HepG2 (cell line): ENCODE measurements at regions not wholly inside any gene's neighbourhood (a gene's known extent, or its start where the extent isn't known, plus 50 kb on each side); places are given as distances from the start of the nearest gene placed in this dataset.
"Not testable (repeated sequence)": the region's sequence is repeated elsewhere in the genome, so short reads cannot be mapped to it uniquely, and the experiment has no call there.

ENCODE experiments used
- ATAC-seq: fragments of 200-7000 bp; cut with Tn5 transposase; 3 replicates; pipeline ENCODE4 v1.9.1; 2020; ENCODE audit warnings: mild to moderate bottlenecking, moderate library complexity
- BruUV-seq: library from RNA; stranded (reverse); fragments of 400-500 nt; replicated peaks from 2 replicates; lab custom pipeline; 2021; lab: Mats Ljungman, UMichigan
- CTCF ChIA-PET: fragments of 300-600 bp; formaldehyde crosslinking; extraction: SDS; loops from one replicate; lab custom pipeline; 2021; ENCODE audit warnings: low total read pairs, inconsistent platforms, low intra/inter-chr PET ratio; lab: Yijun Ruan, JAX
- POLR2A ChIA-PET: fragments of 350-600 bp; sonication (Branson Sonifier 250); formaldehyde crosslinking; loops from one replicate; lab custom pipeline; 2020; ENCODE audit warnings: antibody characterized with exemption, inconsistent platforms; lab: Yijun Ruan, JAX
- DNase-seq: peaks from one replicate; pipeline ENCODE4 v3.0.0-alpha.2; 2015; ENCODE audit warnings: low spot score
- FAIRE-seq: peaks from 3 replicates; lab custom pipeline; 2011; peaks lifted over from hg19 to GRCh38; lab: Jason Lieb, UNC
- H2AFZ ChIP-seq: one replicate; pipeline ENCODE4 v1.6.1; 2011; ENCODE audit warnings: low read length, inconsistent platforms
- H3K27ac ChIP-seq: fragments of 300-600 bp; 3 replicates; pipeline ENCODE4 v1.8.0; 2011; ENCODE audit warnings: mixed run types, mild to moderate bottlenecking, mixed read lengths, low read length, inconsistent platforms; ENCODE audit not compliant: insufficient read depth; ENCODE audit errors: extremely low read length
- H3K27me3 ChIP-seq, 2 experiments: fragments of 200-600 bp in 1 of 2; 2 replicates in 1 of 2; 3 replicates in 1 of 2; pipeline versions ENCODE4 v1.6.0 to v1.8.0; 2011; ENCODE audit warnings: low read length in 2 of 2, mild to moderate bottlenecking in 2 of 2, moderate library complexity in 2 of 2, inconsistent platforms in 1 of 2; ENCODE audit not compliant: insufficient read depth in 2 of 2, control insufficient read depth in 1 of 2
- H3K36me3 ChIP-seq, 2 experiments: fragments of 200-600 bp in 1 of 2; replicated peaks in 1 of 2; 2 replicates in 1 of 2; 3 replicates in 1 of 2; pipeline versions ENCODE4 v1.5.1 to v1.8.0; 2011; ENCODE audit warnings: low read length in 2 of 2, inconsistent platforms in 1 of 2; ENCODE audit not compliant: insufficient read depth in 2 of 2, control insufficient read depth in 1 of 2
- H3K4me1 ChIP-seq: 2 replicates; pipeline ENCODE4 v1.5.1; 2012; ENCODE audit warnings: low read length, inconsistent platforms; ENCODE audit not compliant: insufficient read depth
- H3K4me2 ChIP-seq: 2 replicates; pipeline ENCODE4 v1.6.0; 2011; ENCODE audit warnings: low read depth, low read length, inconsistent platforms
- H3K4me3 ChIP-seq, 3 experiments: fragments of 200-600 bp in 1 of 3; sonication (generic), shearing (Covaris generic) in 1 of 3; replicated peaks in 1 of 3; 2 replicates each; pipeline ENCODE4 v1.5.1; 2011 to 2016; ENCODE audit warnings: low read length in 3 of 3, inconsistent platforms in 2 of 3, low read depth in 2 of 3, mild to moderate bottlenecking in 2 of 3, control low read depth in 1 of 3, mixed read lengths in 1 of 3; ENCODE audit not compliant: insufficient read depth in 1 of 3
- H3K79me2 ChIP-seq: one replicate; pipeline ENCODE4 v1.6.1; 2011; ENCODE audit warnings: low read length, inconsistent platforms; ENCODE audit not compliant: insufficient read depth
- H3K9ac ChIP-seq: 2 replicates; pipeline ENCODE4 v1.6.0; 2011; ENCODE audit warnings: mild to moderate bottlenecking, low read depth, low read length, inconsistent platforms; ENCODE audit not compliant: insufficient read depth
- H3K9me3 ChIP-seq: 2 replicates; pipeline ENCODE4 v1.5.1; 2012; ENCODE audit warnings: mild to moderate bottlenecking, low read length
- H4K20me1 ChIP-seq: 2 replicates; pipeline ENCODE4 v1.6.0; 2011; ENCODE audit warnings: inconsistent platforms, mild to moderate bottlenecking, low read length, moderate library complexity; ENCODE audit not compliant: insufficient read depth
- EP300 ChIP-seq, 3 experiments: sonication (generic) in 1 of 3; formaldehyde crosslinking in 1 of 3; IDR thresholded peaks; 2 replicates each; pipeline versions ENCODE4 v1.5.1 to v1.6.1; 2011 to 2020; ENCODE audit warnings: low read depth in 2 of 3, low read length in 2 of 3, borderline replicate concordance in 1 of 3, improper control_type of control experiment in 1 of 3, mild to moderate bottlenecking in 1 of 3, missing genetic modification reagents in 1 of 3, moderate library complexity in 1 of 3
- NR2F6 ChIP-seq, 2 experiments: IDR thresholded peaks; 2 replicates each; pipeline ENCODE4 v1.6.1; 2016; ENCODE audit warnings: antibody characterized with exemption in 1 of 2, mild to moderate bottlenecking in 1 of 2
- SAP130 ChIP-seq: IDR thresholded peaks from 2 replicates; pipeline ENCODE4 v1.6.1; 2016; ENCODE audit warnings: low read depth
- SOX6 ChIP-seq, 2 experiments: fragments of 450-650 bp in 1 of 2; sonication (generic) in 1 of 2; formaldehyde crosslinking in 1 of 2; IDR thresholded peaks; 2 replicates each; pipeline versions ENCODE4 v1.4.0 to v1.6.1; 2017 to 2020; ENCODE audit warnings: antibody characterized with exemption in 1 of 2, mild to moderate bottlenecking in 1 of 2, missing genetic modification reagents in 1 of 2
- THAP11 ChIP-seq: IDR thresholded peaks from 2 replicates; pipeline ENCODE4 v1.6.1; 2016; ENCODE audit warnings: missing biosample characterization, missing genetic modification reagents
- ZNF235 ChIP-seq: sonication (generic); formaldehyde crosslinking; IDR thresholded peaks from 2 replicates; pipeline ENCODE4 v1.8.1; 2023; ENCODE audit warnings: mild to moderate bottlenecking, missing genetic modification reagents, borderline replicate concordance
- ZNF3 ChIP-seq: IDR thresholded peaks from 2 replicates; pipeline ENCODE4 v1.7.0; 2017; ENCODE audit warnings: inconsistent platforms
- ZNF329 ChIP-seq: sonication (generic); formaldehyde crosslinking; IDR thresholded peaks from 2 replicates; pipeline ENCODE4 v1.9.0; 2021; ENCODE audit warnings: low read depth, mild to moderate bottlenecking, missing genetic modification reagents
- ZNF615 ChIP-seq: sonication (generic); formaldehyde crosslinking; IDR thresholded peaks from 2 replicates; pipeline ENCODE4 v1.5.0; 2020; ENCODE audit warnings: mild to moderate bottlenecking, missing genetic modification reagents, borderline replicate concordance
- ZSCAN5A ChIP-seq: sonication (generic); formaldehyde crosslinking; IDR thresholded peaks from 2 replicates; pipeline ENCODE4 v1.8.0; 2022; ENCODE audit warnings: mild to moderate bottlenecking, missing genetic modification reagents, borderline replicate concordance
- WGBS: methylation state at CpG from one replicate; pipeline ENCODE4 v1.1.6; 2017; ENCODE audit warnings: low lambda C conversion rate; 5-methylcytosine and 5-hydroxymethylcytosine counted together
- in situ Hi-C: cut with HindIII; loops from 2 replicates; pipeline ENCODE4 v1.10.0; 2017; ENCODE audit warnings: low pct_unique_long_range_greater_than_20kb; ENCODE audit not compliant: extremely low pct_ligation_motif_present
- intact Hi-C: fragments of 100-400 bp; cut with micrococcal nuclease; formaldehyde crosslinking; loops from one replicate; pipeline ENCODE4 v1.10.0; 2022; ENCODE audit not compliant: unreplicated experiment
- TF ChIP-seq, protein P1 (sequence below): sonication (generic); formaldehyde crosslinking; IDR thresholded peaks from 2 replicates; pipeline ENCODE4 v1.5.1; 2020; ENCODE audit warnings: mild to moderate bottlenecking, missing genetic modification reagents, moderate library complexity

DNA sequence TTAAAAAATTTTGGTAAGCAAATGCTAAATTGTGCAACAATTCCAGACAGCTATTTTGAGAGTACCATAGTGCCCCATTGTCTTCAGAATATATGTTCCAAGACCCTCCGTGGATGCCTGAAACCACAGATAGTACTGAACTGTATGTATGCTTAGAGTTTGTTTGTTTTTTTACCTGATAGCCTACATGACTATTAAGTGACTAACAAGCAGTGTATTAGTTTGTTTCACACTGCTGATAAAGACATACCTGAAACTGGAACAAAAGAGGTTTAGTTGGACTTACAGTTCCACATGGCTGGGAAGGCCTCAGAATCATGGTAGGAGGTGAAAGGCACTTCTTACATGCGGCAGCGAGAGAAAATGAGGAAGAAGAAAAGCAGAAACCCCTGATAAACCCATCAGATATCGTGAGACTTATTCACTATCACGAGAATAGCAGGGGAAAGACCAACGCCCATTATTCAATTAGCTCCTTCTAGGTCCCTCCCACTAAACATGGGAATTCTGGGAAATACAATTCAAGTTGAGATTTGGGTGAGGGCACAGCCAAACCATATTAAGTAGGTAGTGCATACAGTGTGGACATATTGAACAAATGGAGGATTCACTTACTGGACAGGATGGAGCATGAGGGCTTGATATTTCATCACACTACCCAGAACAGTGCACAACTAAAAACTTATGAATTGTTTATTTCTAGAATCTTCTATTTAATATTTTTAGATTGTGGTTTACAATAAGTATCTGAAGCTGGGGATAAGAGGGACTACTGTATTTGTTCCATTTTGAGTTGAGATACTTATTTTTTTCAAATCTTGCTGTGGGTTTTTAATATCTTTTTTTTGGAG, 78.5 kb downstream of the LHX9 start:
- no peak overlapping the region for H2AFZ ChIP-seq
- peak overlapping the region; percentile 64 for H3K4me2 ChIP-seq
- intact Hi-C loops (loop anchor here (5.0 kb wide), 1 partner anchor 378 kb away; no protein-coding TSS in a partner anchor), in situ Hi-C loops (no loop called here)
- WGBS, result 8% methylated on average over 6 of the region's 6 CpGs
- ATAC-seq (peak; percentile 84), FAIRE-seq (peak; percentile 89), DNase-seq (no peak)
- H3K27ac ChIP-seq, result no peak overlapping the region
- H3K9me3 ChIP-seq, result no peaks in the 10 kb centered on the region
- peaks cover 19% of the 10 kb centered on the region for H3K4me1 ChIP-seq
- ChIA-PET CTCF (no interaction called here), POLR2A (no interaction called here)
- no peaks in the 10 kb centered on the region for H3K79me2 ChIP-seq
- H4K20me1 ChIP-seq, result no peaks in the 10 kb centered on the region
- H3K9ac ChIP-seq, result no peak overlapping the region
- peak overlapping the region in 1 of 3 experiments; percentile 34; a peak in 2 of 6 replicates for H3K4me3 ChIP-seq
- H3K27me3 ChIP-seq, result no peaks in the 10 kb centered on the region
- TF ChIP-seq ZNF615 (CRISPR knock-in tag), result no peak
- no peak for TF ChIP-seq SAP130 (CRISPR knock-in tag)
- 0 out of 4 replicates have a peak, but pooled peaks of 1 of the 2 experiments have one; percentile 1 for TF ChIP-seq EP300 (IDR thresholded peaks at IDR 0.05; ENCODE audit: low read depth in 2 of 2, low read length in 2 of 2)
- TF ChIP-seq EP300 (CRISPR knock-in tag; IDR thresholded peaks at IDR 0.05; ENCODE audit: borderline replicate concordance), result no peak
- TF ChIP-seq NR2F6 (IDR thresholded peaks at IDR 0.05), result peak; percentile 12; the same call in 1 of the 2 replicates
- no peak for TF ChIP-seq NR2F6 (CRISPR knock-in tag; IDR thresholded peaks at IDR 0.05)
- no peak for TF ChIP-seq ZNF3
- peak; percentile 63; the same call in 1 of the 2 replicates for TF ChIP-seq ZSCAN5A
- TF ChIP-seq, protein P1, sequence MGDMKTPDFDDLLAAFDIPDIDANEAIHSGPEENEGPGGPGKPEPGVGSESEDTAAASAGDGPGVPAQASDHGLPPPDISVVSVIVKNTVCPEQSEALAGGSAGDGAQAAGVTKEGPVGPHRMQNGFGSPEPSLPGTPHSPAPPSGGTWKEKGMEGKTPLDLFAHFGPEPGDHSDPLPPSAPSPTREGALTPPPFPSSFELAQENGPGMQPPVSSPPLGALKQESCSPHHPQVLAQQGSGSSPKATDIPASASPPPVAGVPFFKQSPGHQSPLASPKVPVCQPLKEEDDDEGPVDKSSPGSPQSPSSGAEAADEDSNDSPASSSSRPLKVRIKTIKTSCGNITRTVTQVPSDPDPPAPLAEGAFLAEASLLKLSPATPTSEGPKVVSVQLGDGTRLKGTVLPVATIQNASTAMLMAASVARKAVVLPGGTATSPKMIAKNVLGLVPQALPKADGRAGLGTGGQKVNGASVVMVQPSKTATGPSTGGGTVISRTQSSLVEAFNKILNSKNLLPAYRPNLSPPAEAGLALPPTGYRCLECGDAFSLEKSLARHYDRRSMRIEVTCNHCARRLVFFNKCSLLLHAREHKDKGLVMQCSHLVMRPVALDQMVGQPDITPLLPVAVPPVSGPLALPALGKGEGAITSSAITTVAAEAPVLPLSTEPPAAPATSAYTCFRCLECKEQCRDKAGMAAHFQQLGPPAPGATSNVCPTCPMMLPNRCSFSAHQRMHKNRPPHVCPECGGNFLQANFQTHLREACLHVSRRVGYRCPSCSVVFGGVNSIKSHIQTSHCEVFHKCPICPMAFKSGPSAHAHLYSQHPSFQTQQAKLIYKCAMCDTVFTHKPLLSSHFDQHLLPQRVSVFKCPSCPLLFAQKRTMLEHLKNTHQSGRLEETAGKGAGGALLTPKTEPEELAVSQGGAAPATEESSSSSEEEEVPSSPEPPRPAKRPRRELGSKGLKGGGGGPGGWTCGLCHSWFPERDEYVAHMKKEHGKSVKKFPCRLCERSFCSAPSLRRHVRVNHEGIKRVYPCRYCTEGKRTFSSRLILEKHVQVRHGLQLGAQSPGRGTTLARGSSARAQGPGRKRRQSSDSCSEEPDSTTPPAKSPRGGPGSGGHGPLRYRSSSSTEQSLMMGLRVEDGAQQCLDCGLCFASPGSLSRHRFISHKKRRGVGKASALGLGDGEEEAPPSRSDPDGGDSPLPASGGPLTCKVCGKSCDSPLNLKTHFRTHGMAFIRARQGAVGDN (CRISPR knock-in tag), result no peak
- TF ChIP-seq SOX6 (IDR thresholded peaks at IDR 0.05), result no peak
- peak; percentile 41; the same call in 1 of the 2 replicates for TF ChIP-seq SOX6 (CRISPR knock-in tag; IDR thresholded peaks at IDR 0.05)
- no peak for TF ChIP-seq ZNF235
- 0 out of 2 replicates have a peak, but pooled peaks have one; percentile 3 for TF ChIP-seq THAP11
- TF ChIP-seq ZNF329 (CRISPR knock-in tag), result no peak
- no TSS peak for BruUV-seq
- no peaks in the 10 kb centered on the region for H3K36me3 ChIP-seq

DNA sequence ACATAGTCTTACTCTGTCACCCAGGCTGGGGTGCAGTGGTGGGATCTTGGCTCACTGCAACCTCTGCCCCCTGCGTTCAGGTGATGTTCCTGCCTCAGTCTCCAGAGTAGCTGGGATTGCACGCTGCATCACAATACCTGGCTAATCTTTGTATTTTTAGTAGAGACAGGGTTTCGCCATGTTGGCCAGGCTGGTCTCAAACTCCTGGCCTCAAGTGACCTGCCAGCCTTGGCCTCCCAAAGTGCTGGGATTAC, 79.0 kb downstream of the LHX9 start:
- ATAC-seq, H3K9ac ChIP-seq, CTCF ChIA-PET, H4K20me1 ChIP-seq, POLR2A ChIA-PET, BruUV-seq, in situ Hi-C loops, FAIRE-seq, H3K9me3 ChIP-seq, H3K79me2 ChIP-seq, H3K27me3 ChIP-seq, H3K36me3 ChIP-seq, H3K4me2 ChIP-seq, DNase-seq, H2AFZ ChIP-seq, H3K27ac ChIP-seq, H3K4me3 ChIP-seq: not testable (repeated sequence)
- intact Hi-C loops, result loop anchor here (5.0 kb wide), 1 partner anchor 379 kb away; no protein-coding TSS in a partner anchor
- 95% methylated on average over 3 of the region's 3 CpGs for WGBS
- peaks cover 19% of the 10 kb centered on the region for H3K4me1 ChIP-seq
